AG04449 (cell line): ENCODE measurements at regions not wholly inside any gene's neighbourhood (a gene's known extent, or its start where the extent isn't known, plus 50 kb on each side); places are given as distances from the start of the nearest gene placed in this dataset.

ENCODE experiments used
- CTCF ChIA-PET: fragments of 350-600 bp; formaldehyde crosslinking; extraction: SDS; loops from one replicate; lab custom pipeline; 2021; ENCODE audit warnings: antibody characterized with exemption; lab: Yijun Ruan, JAX
- POLR2A ChIA-PET: fragments of 400-600, 350-600 bp; formaldehyde crosslinking; extraction: SDS; loops from one replicate; lab custom pipeline; 2020; ENCODE audit warnings: antibody characterized with exemption, inconsistent platforms; lab: Yijun Ruan, JAX
- DNase-seq: peaks from one replicate; pipeline ENCODE4 v3.0.0-alpha.2; 2010; ENCODE audit warnings: low read depth, low spot score
- H3K4me3 ChIP-seq: 2 replicates; pipeline ENCODE4 v1.5.1; 2011; ENCODE audit warnings: low read depth, mild to moderate bottlenecking, control low read depth, low read length
- TF ChIP-seq, protein P1 (sequence below): IDR thresholded peaks from one replicate; pipeline ENCODE4 v1.5.1; 2011; ENCODE audit warnings: mild to moderate bottlenecking, moderate library complexity, low read length, control low read depth, inconsistent platforms; ENCODE audit not compliant: insufficient read depth; ENCODE audit errors: missing control alignments

GRCh38 chr10:44171765-44172164 is 213.1 kb downstream of the CXCL12 start:
- POLR2A ChIA-PET, result no interaction called here
- H3K4me3 ChIP-seq, result no peak overlapping the region
- no peak for DNase-seq
- CTCF ChIA-PET, result no interaction called here
- TF ChIP-seq, protein P1, sequence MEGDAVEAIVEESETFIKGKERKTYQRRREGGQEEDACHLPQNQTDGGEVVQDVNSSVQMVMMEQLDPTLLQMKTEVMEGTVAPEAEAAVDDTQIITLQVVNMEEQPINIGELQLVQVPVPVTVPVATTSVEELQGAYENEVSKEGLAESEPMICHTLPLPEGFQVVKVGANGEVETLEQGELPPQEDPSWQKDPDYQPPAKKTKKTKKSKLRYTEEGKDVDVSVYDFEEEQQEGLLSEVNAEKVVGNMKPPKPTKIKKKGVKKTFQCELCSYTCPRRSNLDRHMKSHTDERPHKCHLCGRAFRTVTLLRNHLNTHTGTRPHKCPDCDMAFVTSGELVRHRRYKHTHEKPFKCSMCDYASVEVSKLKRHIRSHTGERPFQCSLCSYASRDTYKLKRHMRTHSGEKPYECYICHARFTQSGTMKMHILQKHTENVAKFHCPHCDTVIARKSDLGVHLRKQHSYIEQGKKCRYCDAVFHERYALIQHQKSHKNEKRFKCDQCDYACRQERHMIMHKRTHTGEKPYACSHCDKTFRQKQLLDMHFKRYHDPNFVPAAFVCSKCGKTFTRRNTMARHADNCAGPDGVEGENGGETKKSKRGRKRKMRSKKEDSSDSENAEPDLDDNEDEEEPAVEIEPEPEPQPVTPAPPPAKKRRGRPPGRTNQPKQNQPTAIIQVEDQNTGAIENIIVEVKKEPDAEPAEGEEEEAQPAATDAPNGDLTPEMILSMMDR, result no peak

- POLR2A ChIA-PET, result no interaction called here
Observed at GRCh38 chr10:44168478-44168877, 216.4 kb downstream of the CXCL12 start.

DNA sequence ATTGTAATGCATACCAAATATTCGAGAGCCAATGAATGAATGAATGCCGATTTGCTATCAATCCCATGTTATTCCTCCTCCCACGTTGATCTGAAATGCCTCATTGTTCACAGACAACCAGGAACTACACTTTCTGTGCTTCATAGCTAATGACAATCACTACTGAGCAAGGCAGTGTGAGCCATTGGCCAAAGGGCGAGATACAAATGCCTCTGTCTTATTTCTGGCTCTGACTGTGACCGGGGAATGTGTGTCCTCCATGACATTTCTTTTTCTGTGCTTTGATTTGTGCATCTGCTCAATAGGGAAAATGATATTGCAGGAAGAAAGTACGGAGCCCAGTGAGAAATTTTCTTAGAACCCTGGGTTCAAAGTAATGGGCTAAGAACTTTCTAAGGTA is 217.1 kb downstream of the CXCL12 start:
- CTCF ChIA-PET, result no interaction called here
- TF ChIP-seq, protein P1, result no peak
- POLR2A ChIA-PET, result no interaction called here
- DNase-seq, result no peak
- no peak overlapping the region for H3K4me3 ChIP-seq

More at GRCh38 chr10:44168478-44168877, 216.4 kb downstream of the CXCL12 start:
- TF ChIP-seq, protein P1, result no peak
- no peak for DNase-seq
- H3K4me3 ChIP-seq, result no peak overlapping the region
- CTCF ChIA-PET, result no interaction called here

- CTCF ChIA-PET, result no interaction called here
- POLR2A ChIA-PET, result no interaction called here
- no peak for DNase-seq
- TF ChIP-seq, protein P1, result no peak
- no peak overlapping the region for H3K4me3 ChIP-seq
Observed at GRCh38 chr10:44166441-44166840, 218.5 kb downstream of the CXCL12 start.

DNA sequence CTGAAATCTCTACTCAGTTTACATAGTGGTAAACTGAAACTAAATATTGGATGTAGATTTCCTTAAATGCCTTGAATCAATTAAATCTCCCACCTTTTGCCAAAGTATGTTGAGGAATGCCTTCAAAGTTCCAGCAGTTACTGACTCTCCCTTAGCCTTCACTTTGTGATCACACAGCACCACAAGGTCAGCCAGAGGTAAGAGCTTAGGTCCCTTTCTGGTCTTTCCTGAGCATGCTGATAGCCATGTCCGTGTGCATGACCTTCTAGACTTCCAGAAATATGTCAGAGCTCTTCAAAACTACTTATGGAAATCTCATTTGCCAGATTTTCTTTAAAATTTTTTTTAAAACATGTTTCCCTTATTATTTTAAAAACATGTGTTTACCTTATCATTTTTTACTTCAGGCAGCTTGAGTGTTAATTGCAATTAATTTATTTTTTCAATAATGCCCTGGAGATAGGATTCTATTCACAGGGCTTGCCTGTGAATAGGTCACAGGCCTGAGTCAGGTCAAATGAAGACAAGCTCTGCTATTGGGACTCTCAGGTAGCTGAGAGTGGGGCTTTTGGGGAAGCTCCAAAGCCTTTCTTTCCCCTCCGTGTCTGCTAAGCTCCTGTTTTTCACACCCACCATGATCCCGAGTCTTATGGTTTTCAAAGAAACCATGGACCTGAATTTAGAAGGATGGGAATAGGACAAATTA is 220.5 kb downstream of the CXCL12 start:
- ChIA-PET CTCF (no interaction called here), POLR2A (no interaction called here)
- no peak for DNase-seq
- TF ChIP-seq, protein P1, result no peak
- H3K4me3 ChIP-seq, result no peak overlapping the region

DNA sequence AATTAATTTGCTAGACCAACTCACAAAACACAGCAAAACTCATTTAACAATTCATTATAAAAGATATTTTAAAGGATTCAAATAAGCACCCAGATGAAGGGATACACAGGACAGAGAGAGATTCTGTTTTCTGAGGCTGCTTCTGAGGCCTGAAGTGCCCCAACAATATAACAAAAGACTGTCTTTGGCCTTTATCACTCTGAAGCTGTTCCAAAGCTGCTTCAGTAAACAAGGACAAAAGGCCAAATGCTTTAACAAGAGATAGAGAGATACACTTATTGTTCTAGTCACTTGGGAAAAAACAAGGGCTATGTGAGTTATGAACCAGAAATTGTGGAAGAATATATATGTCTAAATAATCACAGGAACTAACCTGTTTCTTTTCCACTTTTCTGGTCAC is 223.7 kb downstream of the CXCL12 start:
- no peak overlapping the region for H3K4me3 ChIP-seq
- TF ChIP-seq, protein P1, result no peak
- DNase-seq, result no peak
- POLR2A ChIA-PET, result interaction anchor here (0.6 kb wide), 1 partner anchor 15 kb away, joined by 3 read pairs; no protein-coding TSS in a partner anchor
- CTCF ChIA-PET, result no interaction called here
